ENCODE measurements at regions not wholly inside any gene's neighbourhood (a gene's known extent, or its start where the extent isn't known, plus 50 kb on each side); places are given as distances from the start of the nearest gene placed in this dataset.

GRCh38 chr3:127134887-127135240 is 58.1 kb upstream of the PRR23E start:
- in situ Hi-C loops (cut with HindIII; ENCODE audit: extremely low pct_ligation_motif_present, low pct_unique_long_range_greater_than_20kb) = no loop called here
- CTCF ChIA-PET (ENCODE audit: low intra/inter-chr PET ratio, low total read pairs) = no interaction called here
- Histone ChIP-seq H3K9me3 (ENCODE audit: low read length) (no peaks in the 10 kb centered on the region), H3K4me3 (replicated peaks in 1 of 3; ENCODE audit: insufficient read depth in 1 of 3, low read depth in 2 of 3, low read length in 3 of 3) (no peak overlapping the region), H3K79me2 (ENCODE audit: insufficient read depth, low read length) (no peaks in the 10 kb centered on the region), H3K27me3 (ENCODE audit: control insufficient read depth in 1 of 2, insufficient read depth in 2 of 2, low read length in 2 of 2) (peaks cover 14 to 62% of the 10 kb centered on the region in 2 experiments), H3K4me2 (ENCODE audit: low read depth, low read length) (no peak overlapping the region), H3K36me3 (replicated peaks in 1 of 2; ENCODE audit: control insufficient read depth in 1 of 2, insufficient read depth in 2 of 2, low read length in 2 of 2) (no peaks in the 10 kb centered on the region), H3K27ac (ENCODE audit: extremely low read length, insufficient read depth, low read length) (no peak overlapping the region), H3K4me1 (ENCODE audit: insufficient read depth, low read length) (no peaks in the 10 kb centered on the region), H3K9ac (ENCODE audit: insufficient read depth, low read depth, low read length) (no peak overlapping the region), H2AFZ (ENCODE audit: low read length) (no peak overlapping the region), H4K20me1 (ENCODE audit: insufficient read depth, low read length) (no peaks in the 10 kb centered on the region)
- intact Hi-C loops (cut with micrococcal nuclease; ENCODE audit: unreplicated experiment) = no loop called here
- POLR2A ChIA-PET = no interaction called here
- TF ChIP-seq ZEB1 (IDR thresholded peaks at IDR 0.05; ENCODE audit: insufficient replicate concordance, low read depth) = no peak
- TF ChIP-seq, protein P1, sequence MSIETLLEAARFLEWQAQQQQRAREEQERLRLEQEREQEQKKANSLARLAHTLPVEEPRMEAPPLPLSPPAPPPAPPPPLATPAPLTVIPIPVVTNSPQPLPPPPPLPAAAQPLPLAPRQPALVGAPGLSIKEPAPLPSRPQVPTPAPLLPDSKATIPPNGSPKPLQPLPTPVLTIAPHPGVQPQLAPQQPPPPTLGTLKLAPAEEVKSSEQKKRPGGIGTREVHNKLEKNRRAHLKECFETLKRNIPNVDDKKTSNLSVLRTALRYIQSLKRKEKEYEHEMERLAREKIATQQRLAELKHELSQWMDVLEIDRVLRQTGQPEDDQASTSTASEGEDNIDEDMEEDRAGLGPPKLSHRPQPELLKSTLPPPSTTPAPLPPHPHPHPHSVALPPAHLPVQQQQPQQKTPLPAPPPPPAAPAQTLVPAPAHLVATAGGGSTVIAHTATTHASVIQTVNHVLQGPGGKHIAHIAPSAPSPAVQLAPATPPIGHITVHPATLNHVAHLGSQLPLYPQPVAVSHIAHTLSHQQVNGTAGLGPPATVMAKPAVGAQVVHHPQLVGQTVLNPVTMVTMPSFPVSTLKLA (IDR thresholded peaks at IDR 0.05) = peak; percentile 30; the same call in 1 of the 2 replicates
- no peak for DNase-seq (ENCODE audit: low spot score)
- ATAC-seq = no peak
- WGBS (ENCODE audit: low lambda C conversion rate) = 80% methylated on average over 4 of the region's 5 CpGs
- BruUV-seq (replicated peaks) = no TSS peak
- no peak for FAIRE-seq

DNA sequence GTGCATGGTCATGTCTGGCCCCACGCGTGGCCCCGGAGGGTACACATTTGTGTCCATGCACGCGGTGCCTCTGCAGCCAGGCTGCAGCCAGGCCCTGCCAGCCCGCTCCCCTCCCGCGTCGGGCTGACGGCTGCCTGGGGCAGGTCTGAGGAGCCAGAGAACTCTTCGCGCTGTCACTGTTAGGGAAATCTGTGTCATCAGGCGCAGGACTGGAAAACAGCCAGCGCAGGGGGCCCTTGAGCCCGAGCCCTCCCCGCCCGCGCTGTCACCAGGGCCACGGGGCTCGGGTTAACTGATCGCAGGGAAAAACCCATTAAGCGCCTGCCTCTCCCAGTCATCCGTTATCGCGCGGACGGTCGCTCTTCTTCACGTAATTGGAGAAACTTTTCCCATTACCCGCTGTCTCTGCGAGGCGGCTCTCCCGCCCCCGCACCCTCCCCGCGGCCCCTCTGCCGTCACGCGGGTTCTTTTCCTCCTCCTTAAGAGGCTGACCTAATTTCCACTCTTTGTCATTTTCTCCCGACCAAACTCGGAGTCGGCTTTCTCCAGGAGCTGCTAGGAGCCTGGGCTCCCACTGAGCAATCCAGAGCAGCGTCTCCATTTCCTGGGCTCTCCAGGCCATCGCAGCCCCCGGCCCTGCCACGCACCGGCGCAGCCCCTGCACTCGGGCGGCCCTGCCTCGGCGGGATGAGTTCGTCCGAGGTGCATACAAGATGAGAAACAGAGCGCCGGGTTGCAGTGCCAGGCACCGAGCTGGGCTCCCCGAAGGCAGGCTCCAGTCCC is 57.5 kb upstream of the PRR23E start:
- H3K27me3 ChIP-seq (ENCODE audit: control insufficient read depth in 1 of 2, insufficient read depth in 2 of 2, low read length in 2 of 2) = peaks cover 14 to 62% of the 10 kb centered on the region in 2 experiments
- in situ Hi-C loops (cut with HindIII; ENCODE audit: extremely low pct_ligation_motif_present, low pct_unique_long_range_greater_than_20kb) = no loop called here
- no peak overlapping the region for H3K4me2 ChIP-seq (ENCODE audit: low read depth, low read length)
- ATAC-seq (no peak), DNase-seq (ENCODE audit: low spot score) (no peak), FAIRE-seq (no peak)
- no TSS peak for BruUV-seq (replicated peaks)
- H3K9me3 ChIP-seq (ENCODE audit: low read length) = no peaks in the 10 kb centered on the region
- H3K36me3 ChIP-seq (replicated peaks in 1 of 2; ENCODE audit: control insufficient read depth in 1 of 2, insufficient read depth in 2 of 2, low read length in 2 of 2) = no peaks in the 10 kb centered on the region
- CTCF ChIA-PET (ENCODE audit: low intra/inter-chr PET ratio, low total read pairs) = no interaction called here
- H3K9ac ChIP-seq (ENCODE audit: insufficient read depth, low read depth, low read length) = no peak overlapping the region
- H3K4me3 ChIP-seq (replicated peaks in 1 of 3; ENCODE audit: insufficient read depth in 1 of 3, low read depth in 2 of 3, low read length in 3 of 3) = no peak overlapping the region
- H2AFZ ChIP-seq (ENCODE audit: low read length) = no peak overlapping the region
- no peaks in the 10 kb centered on the region for H3K79me2 ChIP-seq (ENCODE audit: insufficient read depth, low read length)
- 27% methylated on average over 31 of the region's 58 CpGs for WGBS (ENCODE audit: low lambda C conversion rate)
- no peak overlapping the region for H3K27ac ChIP-seq (ENCODE audit: extremely low read length, insufficient read depth, low read length)
- no peaks in the 10 kb centered on the region for H3K4me1 ChIP-seq (ENCODE audit: insufficient read depth, low read length)
- POLR2A ChIA-PET = no interaction called here
- H4K20me1 ChIP-seq (ENCODE audit: insufficient read depth, low read length) = no peaks in the 10 kb centered on the region
- intact Hi-C loops (cut with micrococcal nuclease; ENCODE audit: unreplicated experiment) = no loop called here
- TF ChIP-seq KLF11 (CRISPR knock-in tag; IDR thresholded peaks at IDR 0.05) (no peak), RFX1 (IDR thresholded peaks at IDR 0.05) (no peak), ZNF20 (CRISPR knock-in tag; IDR thresholded peaks at IDR 0.05) (no peak), NCOR1 (IDR thresholded peaks at IDR 0.05; ENCODE audit: borderline replicate concordance, low read length) (no peak), TCF7 (IDR thresholded peaks at IDR 0.05; ENCODE audit: low read depth) (no peak), ATM (IDR thresholded peaks at IDR 0.05; ENCODE audit: borderline replicate concordance) (no peak), CCDC6 (CRISPR knock-in tag; IDR thresholded peaks at IDR 0.05) (no peak), MBD4 (IDR thresholded peaks at IDR 0.05; ENCODE audit: borderline replicate concordance, low read length) (no peak), GABPB1 (CRISPR knock-in tag; IDR thresholded peaks at IDR 0.05) (no peak), HOXA3 (CRISPR knock-in tag; IDR thresholded peaks at IDR 0.05) (no peak), RBAK (CRISPR knock-in tag; IDR thresholded peaks at IDR 0.05) (no peak), DNMT1 (CRISPR knock-in tag; IDR thresholded peaks at IDR 0.05) (no peak), ZKSCAN1 (IDR thresholded peaks at IDR 0.05; ENCODE audit: low read length) (no peak), ATF1 (CRISPR knock-in tag; IDR thresholded peaks at IDR 0.05) (no peak)
- TF ChIP-seq, protein P2, sequence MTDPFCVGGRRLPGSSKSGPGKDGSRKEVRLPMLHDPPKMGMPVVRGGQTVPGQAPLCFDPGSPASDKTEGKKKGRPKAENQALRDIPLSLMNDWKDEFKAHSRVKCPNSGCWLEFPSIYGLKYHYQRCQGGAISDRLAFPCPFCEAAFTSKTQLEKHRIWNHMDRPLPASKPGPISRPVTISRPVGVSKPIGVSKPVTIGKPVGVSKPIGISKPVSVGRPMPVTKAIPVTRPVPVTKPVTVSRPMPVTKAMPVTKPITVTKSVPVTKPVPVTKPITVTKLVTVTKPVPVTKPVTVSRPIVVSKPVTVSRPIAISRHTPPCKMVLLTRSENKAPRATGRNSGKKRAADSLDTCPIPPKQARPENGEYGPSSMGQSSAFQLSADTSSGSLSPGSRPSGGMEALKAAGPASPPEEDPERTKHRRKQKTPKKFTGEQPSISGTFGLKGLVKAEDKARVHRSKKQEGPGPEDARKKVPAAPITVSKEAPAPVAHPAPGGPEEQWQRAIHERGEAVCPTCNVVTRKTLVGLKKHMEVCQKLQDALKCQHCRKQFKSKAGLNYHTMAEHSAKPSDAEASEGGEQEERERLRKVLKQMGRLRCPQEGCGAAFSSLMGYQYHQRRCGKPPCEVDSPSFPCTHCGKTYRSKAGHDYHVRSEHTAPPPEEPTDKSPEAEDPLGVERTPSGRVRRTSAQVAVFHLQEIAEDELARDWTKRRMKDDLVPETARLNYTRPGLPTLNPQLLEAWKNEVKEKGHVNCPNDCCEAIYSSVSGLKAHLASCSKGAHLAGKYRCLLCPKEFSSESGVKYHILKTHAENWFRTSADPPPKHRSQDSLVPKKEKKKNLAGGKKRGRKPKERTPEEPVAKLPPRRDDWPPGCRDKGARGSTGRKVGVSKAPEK (CRISPR knock-in tag; IDR thresholded peaks at IDR 0.05; ENCODE audit: borderline replicate concordance) = no peak
